Activated naive CD8-positive, alpha-beta T cell (primary cell): ENCODE measurements at regions not wholly inside any gene's neighbourhood (a gene's known extent, or its start where the extent isn't known, plus 50 kb on each side); places are given as distances from the start of the nearest gene placed in this dataset.

ENCODE experiments used
- H3K27ac Mint-ChIP-seq: one replicate; pipeline ENCODE4 v1.8.0; 2021; ENCODE audit warnings: mixed read lengths
- H3K27me3 Mint-ChIP-seq: one replicate; pipeline ENCODE4 v1.8.0; 2021; ENCODE audit warnings: mixed read lengths
- H3K36me3 Mint-ChIP-seq: one replicate; pipeline ENCODE4 v1.8.0; 2021; ENCODE audit warnings: mixed read lengths
- H3K4me1 Mint-ChIP-seq: one replicate; pipeline ENCODE4 v1.8.0; 2021; ENCODE audit warnings: low read depth, mixed read lengths
- H3K4me3 Mint-ChIP-seq: one replicate; pipeline ENCODE4 v1.8.0; 2021; ENCODE audit warnings: mild to moderate bottlenecking, mixed read lengths
- H3K9me3 Mint-ChIP-seq: one replicate; pipeline ENCODE4 v1.8.0; 2021; ENCODE audit warnings: low read depth, mixed read lengths

DNA sequence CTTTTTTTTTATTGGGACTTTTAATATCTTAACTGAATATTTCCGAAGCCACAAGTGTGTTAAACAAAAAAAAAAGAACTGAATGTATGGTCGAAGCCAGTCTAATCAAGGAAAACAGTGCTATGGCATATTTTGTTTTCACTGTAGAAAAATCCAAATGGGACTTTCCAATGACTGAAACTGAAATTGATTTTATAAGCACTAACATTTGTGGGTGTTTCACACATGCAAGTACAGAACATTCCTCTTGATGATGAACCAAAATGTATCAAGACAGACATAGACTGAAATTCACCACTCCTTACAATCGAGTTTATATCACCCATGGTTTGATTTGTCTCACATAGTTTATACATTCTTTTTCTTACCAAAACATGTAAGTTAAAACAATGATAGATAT is 1026.8 kb downstream of the CDH18 start:
- no peaks in the 10 kb centered on the region for H3K4me1 Mint-ChIP-seq
- no peak overlapping the region for H3K4me3 Mint-ChIP-seq
- no peak overlapping the region for H3K27ac Mint-ChIP-seq
- peaks cover 8% of the 10 kb centered on the region for H3K9me3 Mint-ChIP-seq
- no peaks in the 10 kb centered on the region for H3K36me3 Mint-ChIP-seq
- H3K27me3 Mint-ChIP-seq, result no peaks in the 10 kb centered on the region

DNA sequence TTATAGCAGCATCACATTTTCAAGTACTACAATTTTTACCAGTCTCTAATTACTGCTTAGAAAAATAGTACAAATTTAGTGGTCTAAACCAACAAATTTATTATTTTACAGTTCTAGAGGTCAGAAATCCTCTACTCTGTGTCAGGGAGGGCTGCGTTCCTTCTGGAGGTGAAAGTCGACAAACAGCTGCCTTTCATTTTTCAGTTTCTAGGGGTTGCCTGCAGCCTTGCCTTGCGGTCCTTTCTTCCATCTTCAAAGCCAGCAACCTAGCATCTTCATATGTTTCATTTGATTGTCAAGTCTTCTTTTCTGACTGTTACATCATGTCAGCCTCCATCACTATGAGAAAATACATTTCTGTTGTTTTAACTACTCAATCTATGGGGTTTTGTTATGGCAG is 1022.1 kb downstream of the CDH18 start:
- Mint-ChIP-seq H3K4me3 (no peak overlapping the region), H3K27me3 (no peaks in the 10 kb centered on the region), H3K36me3 (no peaks in the 10 kb centered on the region), H3K4me1 (no peaks in the 10 kb centered on the region), H3K9me3 (peaks cover 8% of the 10 kb centered on the region), H3K27ac (no peak overlapping the region)

DNA sequence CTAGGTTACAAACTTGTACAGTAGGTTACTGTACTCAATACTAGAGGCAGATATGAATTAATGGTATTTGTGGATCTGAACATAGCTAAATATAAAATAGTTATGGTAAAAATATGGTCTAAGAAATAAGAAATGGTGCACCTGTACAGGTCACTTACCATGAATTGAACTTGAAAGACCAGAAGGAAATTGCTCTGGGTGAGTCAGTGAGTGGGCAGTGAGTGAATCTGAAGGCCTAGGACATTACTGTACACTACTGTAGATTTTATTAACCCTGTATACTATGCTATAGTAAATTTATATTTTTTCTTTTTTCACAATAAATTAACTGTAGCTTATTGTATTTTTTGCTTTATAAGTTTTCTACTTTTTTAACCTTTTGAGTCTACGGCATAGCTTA is 1020.4 kb downstream of the CDH18 start:
- no peaks in the 10 kb centered on the region for H3K27me3 Mint-ChIP-seq
- H3K36me3 Mint-ChIP-seq, result no peaks in the 10 kb centered on the region
- H3K4me3 Mint-ChIP-seq, result no peak overlapping the region
- peaks cover 8% of the 10 kb centered on the region for H3K9me3 Mint-ChIP-seq
- no peak overlapping the region for H3K27ac Mint-ChIP-seq
- no peaks in the 10 kb centered on the region for H3K4me1 Mint-ChIP-seq

DNA sequence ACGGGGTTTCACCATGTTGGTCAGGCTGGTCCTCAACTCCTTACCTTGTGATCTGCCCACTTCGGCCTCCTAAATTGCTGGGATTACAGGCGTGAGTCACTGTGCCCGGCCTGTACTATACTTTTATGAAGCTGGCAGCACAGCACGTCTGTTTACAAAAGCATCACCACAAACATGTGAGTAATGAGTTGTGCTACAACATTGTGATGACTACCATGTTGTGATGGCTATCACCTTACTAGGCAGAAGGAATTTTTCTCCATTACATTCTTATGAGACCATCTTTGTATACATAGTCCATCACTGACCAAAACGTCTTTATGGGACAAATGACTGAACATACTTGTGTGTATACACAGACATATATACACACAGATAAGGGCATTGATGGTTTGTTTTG is 1019.0 kb downstream of the CDH18 start:
- no peaks in the 10 kb centered on the region for H3K36me3 Mint-ChIP-seq
- H3K4me1 Mint-ChIP-seq, result no peaks in the 10 kb centered on the region
- peaks cover 15% of the 10 kb centered on the region for H3K9me3 Mint-ChIP-seq
- H3K27ac Mint-ChIP-seq, result no peak overlapping the region
- no peaks in the 10 kb centered on the region for H3K27me3 Mint-ChIP-seq
- H3K4me3 Mint-ChIP-seq, result no peak overlapping the region

DNA sequence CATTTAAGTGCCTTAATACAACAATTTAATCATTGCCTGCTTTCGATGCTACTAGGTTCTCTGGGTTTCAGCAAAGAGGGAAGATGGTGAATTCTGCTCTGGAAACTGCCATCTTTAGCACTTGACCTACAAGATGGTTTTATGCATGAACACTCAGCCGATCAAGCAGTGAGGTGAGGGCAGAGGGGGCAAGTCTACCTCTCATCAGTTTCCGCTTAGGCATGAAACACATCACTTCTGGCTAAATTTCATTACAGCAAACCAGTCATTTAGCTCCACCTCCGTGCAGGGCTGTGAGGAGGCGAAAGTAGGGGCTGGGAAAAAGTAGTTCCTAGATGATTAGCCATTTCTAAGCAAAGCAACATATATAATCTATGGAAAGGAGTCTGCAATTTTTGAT is 1018.0 kb downstream of the CDH18 start:
- Mint-ChIP-seq H3K9me3 (peaks cover 6% of the 10 kb centered on the region), H3K4me3 (no peak overlapping the region), H3K27me3 (no peaks in the 10 kb centered on the region), H3K36me3 (no peaks in the 10 kb centered on the region), H3K27ac (no peak overlapping the region), H3K4me1 (no peaks in the 10 kb centered on the region)

DNA sequence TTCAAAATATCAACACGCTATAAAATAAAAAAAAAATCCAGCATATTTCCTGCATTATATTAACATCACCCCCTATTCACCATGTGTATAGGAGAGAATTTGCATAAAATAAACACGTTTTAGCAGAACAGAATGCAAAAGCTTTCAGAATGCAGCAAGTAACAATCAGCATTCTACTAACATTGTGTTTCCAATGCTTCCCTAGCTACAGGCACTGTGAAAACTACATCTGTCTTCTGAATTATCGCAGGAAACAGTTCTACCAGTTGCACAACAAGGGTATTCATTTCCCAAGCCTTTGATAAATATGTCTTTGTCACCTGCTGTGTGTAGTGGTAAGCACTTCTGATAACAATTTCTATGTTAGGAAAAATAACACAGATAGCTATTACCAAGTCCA is 1015.8 kb downstream of the CDH18 start:
- Mint-ChIP-seq H3K27me3 (no peaks in the 10 kb centered on the region), H3K9me3 (peaks cover 6% of the 10 kb centered on the region), H3K4me3 (no peak overlapping the region), H3K4me1 (no peaks in the 10 kb centered on the region), H3K36me3 (no peaks in the 10 kb centered on the region), H3K27ac (no peak overlapping the region)

DNA sequence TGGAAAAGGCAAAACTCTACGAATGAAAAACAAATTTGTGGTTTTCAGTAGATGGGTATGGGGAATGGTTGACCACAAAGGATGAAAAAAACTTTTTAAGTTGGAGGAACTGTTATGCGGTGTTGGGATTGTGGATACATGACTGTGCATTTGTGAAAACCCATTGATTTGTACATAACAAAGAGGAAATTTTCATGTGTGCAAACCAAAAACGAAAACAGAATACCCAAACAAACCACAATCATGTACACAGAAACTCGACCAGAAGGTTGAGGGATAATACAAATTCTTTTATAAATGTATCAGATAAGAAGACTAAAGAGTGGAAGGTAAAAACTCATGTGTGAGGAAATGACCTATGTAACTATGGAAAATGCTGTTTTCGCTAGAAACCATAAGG is 1012.4 kb downstream of the CDH18 start:
- H3K4me3 Mint-ChIP-seq, result no peak overlapping the region
- H3K27me3 Mint-ChIP-seq, result no peaks in the 10 kb centered on the region
- H3K9me3 Mint-ChIP-seq, result peaks cover 6% of the 10 kb centered on the region
- H3K4me1 Mint-ChIP-seq, result no peaks in the 10 kb centered on the region
- no peak overlapping the region for H3K27ac Mint-ChIP-seq
- H3K36me3 Mint-ChIP-seq, result no peaks in the 10 kb centered on the region

DNA sequence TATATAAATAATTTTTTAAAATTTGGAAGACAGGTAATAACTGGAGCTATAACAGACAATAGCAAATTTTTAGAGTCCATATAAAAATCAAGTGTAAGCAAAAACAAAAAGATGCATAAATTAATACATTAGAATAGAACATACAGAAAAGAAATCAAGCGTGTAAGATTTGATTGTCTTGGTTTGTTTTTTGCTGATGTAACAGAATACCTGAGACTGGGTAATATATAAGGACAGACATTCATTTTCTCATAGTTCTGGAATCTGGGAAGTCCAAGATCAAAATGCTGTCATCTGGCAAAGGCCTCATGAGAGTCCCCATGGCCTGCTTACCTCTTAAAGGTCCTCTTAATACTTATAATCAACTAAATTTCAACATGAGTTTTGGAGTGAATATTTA is 1010.1 kb downstream of the CDH18 start:
- Mint-ChIP-seq H3K4me3 (no peak overlapping the region), H3K9me3 (peaks cover 6% of the 10 kb centered on the region), H3K36me3 (no peaks in the 10 kb centered on the region), H3K27me3 (no peaks in the 10 kb centered on the region), H3K27ac (no peak overlapping the region), H3K4me1 (no peaks in the 10 kb centered on the region)

DNA sequence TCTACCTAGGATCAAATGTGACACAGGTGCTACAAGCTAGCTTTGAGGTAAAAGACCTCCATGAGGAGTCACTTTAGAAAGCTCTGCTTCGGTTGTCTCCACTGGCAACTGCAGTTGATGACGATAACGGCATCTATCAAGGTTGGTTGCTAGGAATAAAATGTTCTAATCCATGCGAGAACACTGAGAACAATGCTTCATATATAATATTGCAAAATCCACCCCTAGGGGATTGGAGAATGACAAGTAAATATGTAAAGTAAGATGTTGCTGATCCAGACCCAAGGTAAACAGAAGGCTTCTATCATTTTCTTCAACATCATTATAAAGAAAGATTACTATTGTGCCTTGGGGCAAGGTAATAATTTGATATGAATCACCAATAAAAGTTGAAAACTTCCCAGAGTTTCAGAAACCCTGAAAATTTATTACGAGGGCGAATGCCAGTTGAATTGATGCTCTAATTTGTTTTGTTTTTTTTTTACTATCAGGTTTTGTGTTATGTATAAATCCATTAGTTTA is 1003.4 kb downstream of the CDH18 start:
- Mint-ChIP-seq H3K27me3 (no peaks in the 10 kb centered on the region), H3K36me3 (no peaks in the 10 kb centered on the region), H3K4me1 (no peaks in the 10 kb centered on the region), H3K27ac (no peak overlapping the region), H3K4me3 (no peak overlapping the region), H3K9me3 (peaks cover 9% of the 10 kb centered on the region)

DNA sequence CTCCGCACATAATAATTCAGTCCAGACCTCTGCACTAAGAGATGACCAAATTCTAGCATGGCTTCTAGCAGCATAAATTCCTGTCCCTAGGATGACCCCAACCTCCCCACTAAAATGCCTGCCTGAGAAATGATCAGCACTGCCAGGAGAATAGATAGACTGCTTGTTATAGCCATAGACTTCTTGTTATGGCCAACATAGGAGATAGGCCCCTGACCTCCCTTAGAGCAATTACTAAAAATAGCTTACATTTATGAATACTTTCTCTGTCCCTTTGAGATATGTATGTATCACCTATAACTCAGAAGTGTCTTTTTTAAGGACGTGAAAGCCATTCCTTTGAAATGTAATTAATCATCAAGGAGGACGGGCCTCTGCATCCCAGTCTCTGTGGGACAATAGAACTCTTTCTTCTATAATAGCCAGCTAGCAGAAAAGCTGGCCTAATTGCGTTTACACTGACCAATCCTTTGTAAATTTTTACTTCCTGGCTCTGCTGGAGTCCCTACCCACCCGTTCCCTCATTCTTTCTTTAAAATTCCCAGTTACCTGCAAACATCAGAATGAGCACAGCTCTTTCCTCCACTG is 1002.7 kb downstream of the CDH18 start:
- no peaks in the 10 kb centered on the region for H3K36me3 Mint-ChIP-seq
- H3K9me3 Mint-ChIP-seq, result peaks cover 9% of the 10 kb centered on the region
- no peaks in the 10 kb centered on the region for H3K4me1 Mint-ChIP-seq
- no peak overlapping the region for H3K4me3 Mint-ChIP-seq
- no peaks in the 10 kb centered on the region for H3K27me3 Mint-ChIP-seq
- H3K27ac Mint-ChIP-seq, result no peak overlapping the region

DNA sequence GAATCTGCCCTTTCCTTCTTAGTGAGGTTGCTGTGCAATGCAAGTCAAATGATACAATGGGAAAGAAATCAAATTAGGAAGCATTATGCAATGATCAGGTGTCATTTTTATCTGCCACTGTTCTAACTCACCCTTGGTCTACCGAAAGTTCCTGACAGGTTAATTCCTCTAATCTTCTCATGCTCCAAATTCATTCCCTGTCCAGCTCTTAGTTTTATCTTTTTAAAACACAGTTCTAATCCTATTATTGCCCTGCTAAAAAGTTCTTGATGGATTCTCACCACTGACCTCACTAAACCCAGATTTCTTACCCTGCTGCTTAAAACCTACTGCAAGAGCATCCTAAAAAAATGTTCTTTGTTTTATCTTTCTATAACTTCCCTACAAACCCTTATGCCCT is 1000.9 kb downstream of the CDH18 start:
- no peak overlapping the region for H3K4me3 Mint-ChIP-seq
- no peak overlapping the region for H3K27ac Mint-ChIP-seq

DNA sequence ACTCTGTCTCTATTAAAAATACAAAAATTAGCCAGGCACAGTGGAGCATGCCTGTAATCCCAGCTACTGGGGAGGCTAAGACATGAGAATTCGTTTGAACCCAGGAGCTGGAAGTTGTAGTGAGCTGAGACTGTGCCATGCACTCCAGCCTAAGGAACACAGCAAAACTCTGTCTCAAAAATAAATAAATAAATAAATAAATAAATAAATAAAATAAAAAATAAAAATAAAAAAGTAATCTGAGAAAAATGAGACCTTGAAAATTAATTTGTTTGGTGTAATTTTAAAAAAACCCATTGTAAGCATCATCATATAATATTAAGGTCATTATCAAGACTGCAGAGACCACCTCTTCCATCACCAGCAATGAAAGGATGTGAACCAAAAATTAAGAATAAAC is 997.1 kb downstream of the CDH18 start:
- no peaks in the 10 kb centered on the region for H3K36me3 Mint-ChIP-seq
- H3K4me3 Mint-ChIP-seq, result no peak overlapping the region
- no peak overlapping the region for H3K27ac Mint-ChIP-seq
- peaks cover 9% of the 10 kb centered on the region for H3K9me3 Mint-ChIP-seq
- H3K27me3 Mint-ChIP-seq, result no peaks in the 10 kb centered on the region
- no peaks in the 10 kb centered on the region for H3K4me1 Mint-ChIP-seq

More for the DNA sequence above, 1000.9 kb downstream of the CDH18 start:
- Mint-ChIP-seq H3K36me3 (no peaks in the 10 kb centered on the region), H3K9me3 (peaks cover 9% of the 10 kb centered on the region), H3K27me3 (no peaks in the 10 kb centered on the region), H3K4me1 (no peaks in the 10 kb centered on the region)

DNA sequence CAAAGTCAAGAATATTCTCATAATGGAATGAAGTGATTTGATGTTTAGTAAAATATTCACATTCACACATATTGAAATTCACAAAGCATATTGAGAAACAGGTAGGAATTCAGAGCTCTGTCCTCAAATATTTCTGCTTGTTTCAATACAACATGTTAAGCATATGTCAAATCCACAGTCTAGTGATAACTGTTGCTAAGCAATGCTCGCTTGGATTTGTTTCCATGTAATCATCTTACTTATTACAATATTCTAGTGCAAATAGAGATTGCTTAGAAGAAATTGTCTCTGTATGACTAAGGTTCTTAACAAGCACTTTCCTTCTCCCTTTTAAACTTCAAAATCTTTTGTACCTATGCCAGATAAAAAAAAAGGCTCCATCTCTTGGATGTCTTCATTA is 995.7 kb downstream of the CDH18 start:
- Mint-ChIP-seq H3K36me3 (no peaks in the 10 kb centered on the region), H3K9me3 (peaks cover under 1% of the 10 kb centered on the region), H3K27ac (no peak overlapping the region), H3K27me3 (no peaks in the 10 kb centered on the region), H3K4me1 (no peaks in the 10 kb centered on the region), H3K4me3 (no peak overlapping the region)

DNA sequence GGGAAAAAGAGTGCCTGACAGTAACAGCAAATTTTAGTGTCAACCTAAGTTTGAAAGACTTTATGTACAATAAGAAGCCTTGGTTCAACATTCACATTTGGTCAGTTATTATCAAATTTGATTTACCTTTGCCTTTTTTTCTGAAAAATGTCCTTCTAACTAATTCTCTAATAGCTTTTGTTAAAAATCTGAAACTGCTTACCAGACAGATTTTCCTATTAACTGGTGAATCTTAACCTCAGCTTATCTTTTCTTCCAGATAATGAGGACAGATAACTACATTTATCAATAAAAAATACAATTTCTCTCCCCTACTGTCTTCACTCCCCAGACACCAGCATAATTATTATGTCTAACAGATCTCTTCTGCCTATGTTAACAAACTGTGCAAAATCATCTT is 988.5 kb downstream of the CDH18 start:
- no peak overlapping the region for H3K27ac Mint-ChIP-seq
- peaks cover 4% of the 10 kb centered on the region for H3K9me3 Mint-ChIP-seq
- H3K4me3 Mint-ChIP-seq, result no peak overlapping the region
- no peaks in the 10 kb centered on the region for H3K36me3 Mint-ChIP-seq
- H3K27me3 Mint-ChIP-seq, result no peaks in the 10 kb centered on the region
- no peaks in the 10 kb centered on the region for H3K4me1 Mint-ChIP-seq

DNA sequence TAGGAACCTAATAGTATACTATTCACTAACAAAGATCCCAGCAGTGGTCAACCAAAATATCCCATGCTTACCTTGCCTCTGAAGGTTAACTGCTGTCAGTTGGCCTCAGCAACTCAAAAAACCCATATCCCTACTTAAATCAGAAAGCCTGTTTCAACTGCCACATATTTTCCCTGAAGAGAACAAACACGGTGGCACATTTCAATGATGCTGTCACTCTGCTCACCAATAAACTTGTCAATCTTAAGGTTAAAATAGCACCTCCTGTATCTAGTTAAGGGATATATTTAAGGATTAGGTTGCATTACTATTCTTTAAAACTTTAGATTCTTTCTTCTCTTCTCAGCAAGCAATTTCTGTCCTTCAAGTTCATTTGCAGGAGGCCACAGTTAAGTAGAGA is 986.9 kb downstream of the CDH18 start:
- H3K27ac Mint-ChIP-seq, result no peak overlapping the region
- no peaks in the 10 kb centered on the region for H3K27me3 Mint-ChIP-seq
- H3K4me1 Mint-ChIP-seq, result no peaks in the 10 kb centered on the region
- no peaks in the 10 kb centered on the region for H3K36me3 Mint-ChIP-seq
- H3K9me3 Mint-ChIP-seq, result peaks cover 4% of the 10 kb centered on the region
- H3K4me3 Mint-ChIP-seq, result no peak overlapping the region

DNA sequence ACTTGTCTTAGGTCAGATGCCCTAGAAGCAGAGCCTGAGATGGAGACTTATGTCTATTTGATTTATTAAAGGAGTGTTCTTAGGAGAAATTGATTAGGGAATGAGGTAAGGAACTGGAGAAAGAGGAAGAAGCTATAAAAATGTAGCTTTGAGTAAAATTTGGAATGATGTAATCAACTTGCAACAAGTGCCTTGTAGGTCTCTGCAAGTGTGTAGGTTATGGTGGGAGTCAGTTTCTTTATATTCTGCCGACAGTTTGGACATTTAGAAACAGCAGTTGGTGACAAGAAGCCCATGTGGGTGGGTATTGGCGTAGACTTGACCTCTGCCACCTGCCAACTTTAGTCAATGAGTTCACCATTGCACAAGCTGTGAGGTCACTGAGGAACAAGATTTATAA is 986.5 kb downstream of the CDH18 start:
- Mint-ChIP-seq H3K4me3 (no peak overlapping the region), H3K27me3 (no peaks in the 10 kb centered on the region), H3K4me1 (no peaks in the 10 kb centered on the region), H3K9me3 (peaks cover 6% of the 10 kb centered on the region), H3K36me3 (no peaks in the 10 kb centered on the region), H3K27ac (no peak overlapping the region)
